ENCODE measurements at regions not wholly inside any gene's neighbourhood (a gene's known extent, or its start where the extent isn't known, plus 50 kb on each side); places are given as distances from the start of the nearest gene placed in this dataset. TPM values are rescaled to one million over a fixed set of nuclear protein-coding genes. Genes with fewer than 3 reads are reported as not detected.

DNA sequence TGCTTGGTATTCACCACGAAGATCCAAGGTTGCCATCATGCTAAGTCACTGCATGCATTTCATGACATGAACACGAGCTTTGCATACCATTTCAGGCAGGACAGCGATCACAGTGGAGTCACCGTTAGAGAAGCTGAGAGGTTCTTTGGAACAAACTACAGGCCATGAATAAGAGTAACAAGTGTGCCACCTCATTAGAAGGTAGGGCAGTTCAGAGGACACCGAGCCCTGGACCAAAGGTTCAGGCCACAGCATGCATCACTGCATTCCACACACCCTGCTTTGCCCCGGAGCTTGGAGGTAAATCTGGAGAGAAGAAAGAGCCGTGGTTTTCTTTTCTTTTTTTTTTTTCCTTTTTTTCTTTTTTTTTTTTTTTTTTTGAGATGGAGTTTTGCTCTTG lies 66.9 kb upstream of the CDH4 start:
- no peaks in the 10 kb centered on the region for H3K4me1 Mint-ChIP-seq
- H3K36me3 Mint-ChIP-seq, result no peaks in the 10 kb centered on the region
- no peaks in the 10 kb centered on the region for H3K9me3 Mint-ChIP-seq (ENCODE audit: low read depth)
- no peaks in the 10 kb centered on the region for H3K27me3 Mint-ChIP-seq
- CTCF ChIA-PET, result no interaction called here
- DNase-seq, result no peak
- H3K27ac Mint-ChIP-seq, result no peak overlapping the region
- no peak overlapping the region for H3K4me3 Mint-ChIP-seq
- ATAC-seq, result no peak

GRCh38 chr20:61185841-61186601 lies 66.0 kb upstream of the CDH4 start:
- CTCF ChIA-PET, result no interaction called here

DNA sequence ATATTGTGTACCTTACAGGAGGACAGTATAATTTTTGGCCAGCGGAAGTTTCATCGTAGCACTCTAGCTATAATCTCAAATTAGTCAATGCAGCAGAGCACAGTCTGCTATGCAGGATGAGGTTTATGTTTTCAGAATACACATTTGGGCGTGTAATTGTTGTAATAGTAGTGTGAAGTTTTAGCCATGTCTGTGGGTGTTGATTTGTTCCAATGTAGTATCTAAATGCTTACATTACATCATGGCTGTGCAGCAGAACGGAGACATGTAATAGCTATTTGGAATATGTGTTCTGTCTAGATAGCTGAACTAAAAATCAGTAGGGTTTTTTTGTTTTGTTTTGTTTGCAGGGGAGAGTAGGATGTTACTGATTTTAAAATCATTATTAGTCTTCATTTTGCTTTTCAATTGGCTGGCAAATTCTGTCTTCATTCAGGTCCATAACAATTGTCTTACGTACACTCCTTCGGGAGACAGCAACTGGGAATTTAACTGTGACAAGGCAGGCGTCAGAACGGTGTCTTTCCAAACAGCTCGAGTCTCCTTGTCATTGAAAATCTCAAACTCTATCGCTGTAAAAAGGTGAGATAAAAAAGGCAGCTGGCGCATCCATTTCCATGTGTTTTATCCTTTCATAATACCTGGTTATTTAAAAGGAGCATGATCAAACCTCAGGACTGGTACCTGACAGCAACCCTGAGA lies 65.1 kb upstream of the CDH4 start:
- no peak overlapping the region for H3K4me3 Mint-ChIP-seq
- CTCF ChIA-PET, result no interaction called here
- H3K27ac Mint-ChIP-seq, result no peak overlapping the region
- H3K27me3 Mint-ChIP-seq, result no peaks in the 10 kb centered on the region
- no peaks in the 10 kb centered on the region for H3K36me3 Mint-ChIP-seq
- DNase-seq (no peak), ATAC-seq (no peak)
- H3K4me1 Mint-ChIP-seq, result no peaks in the 10 kb centered on the region
- no peaks in the 10 kb centered on the region for H3K9me3 Mint-ChIP-seq (ENCODE audit: low read depth)

More at GRCh38 chr20:61185841-61186601, 66.0 kb upstream of the CDH4 start:
- H3K4me1 Mint-ChIP-seq, result no peaks in the 10 kb centered on the region
- no peaks in the 10 kb centered on the region for H3K36me3 Mint-ChIP-seq
- H3K9me3 Mint-ChIP-seq (ENCODE audit: low read depth), result no peaks in the 10 kb centered on the region
- ATAC-seq, result no peak
- H3K27ac Mint-ChIP-seq, result no peak overlapping the region
- H3K27me3 Mint-ChIP-seq, result no peaks in the 10 kb centered on the region
- no peak overlapping the region for H3K4me3 Mint-ChIP-seq
- DNase-seq, result no peak

- CTCF ChIA-PET, result no interaction called here
- H3K36me3 Mint-ChIP-seq, result no peaks in the 10 kb centered on the region
- H3K9me3 Mint-ChIP-seq (ENCODE audit: low read depth), result no peaks in the 10 kb centered on the region
- H3K27me3 Mint-ChIP-seq, result no peaks in the 10 kb centered on the region
- no peak overlapping the region for H3K4me3 Mint-ChIP-seq
- no peak overlapping the region for H3K27ac Mint-ChIP-seq
- no peak for ATAC-seq
- no peaks in the 10 kb centered on the region for H3K4me1 Mint-ChIP-seq
- no peak for DNase-seq
Observed at GRCh38 chr20:61189534-61189933, 62.5 kb upstream of the CDH4 start.

DNA sequence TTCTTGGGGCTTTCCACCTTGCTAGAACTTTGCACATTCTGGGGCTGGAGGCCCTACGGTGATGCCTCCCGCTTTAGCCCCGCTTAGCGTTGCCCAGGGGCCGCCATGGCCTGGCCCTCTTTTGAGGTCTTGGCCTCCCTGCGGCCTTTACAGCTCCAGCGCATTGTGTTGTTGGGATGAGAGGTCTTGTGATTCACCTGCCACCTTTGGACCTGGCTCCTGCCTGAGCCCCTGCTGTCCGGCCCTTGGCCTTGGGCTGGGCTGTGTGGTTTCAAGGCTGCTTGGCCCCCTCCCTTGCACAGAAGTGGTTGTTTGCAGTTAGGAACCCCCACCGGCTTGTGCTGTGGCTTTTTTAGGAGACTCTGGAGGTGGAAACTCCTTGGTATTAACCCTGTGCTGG lies 61.0 kb upstream of the CDH4 start:
- Mint-ChIP-seq H3K9me3 (ENCODE audit: low read depth) (no peaks in the 10 kb centered on the region), H3K4me3 (no peak overlapping the region), H3K27ac (no peak overlapping the region), H3K27me3 (no peaks in the 10 kb centered on the region), H3K4me1 (no peaks in the 10 kb centered on the region), H3K36me3 (no peaks in the 10 kb centered on the region)
- ATAC-seq (no peak), DNase-seq (no peak)
- CTCF ChIA-PET, result no interaction called here

DNA sequence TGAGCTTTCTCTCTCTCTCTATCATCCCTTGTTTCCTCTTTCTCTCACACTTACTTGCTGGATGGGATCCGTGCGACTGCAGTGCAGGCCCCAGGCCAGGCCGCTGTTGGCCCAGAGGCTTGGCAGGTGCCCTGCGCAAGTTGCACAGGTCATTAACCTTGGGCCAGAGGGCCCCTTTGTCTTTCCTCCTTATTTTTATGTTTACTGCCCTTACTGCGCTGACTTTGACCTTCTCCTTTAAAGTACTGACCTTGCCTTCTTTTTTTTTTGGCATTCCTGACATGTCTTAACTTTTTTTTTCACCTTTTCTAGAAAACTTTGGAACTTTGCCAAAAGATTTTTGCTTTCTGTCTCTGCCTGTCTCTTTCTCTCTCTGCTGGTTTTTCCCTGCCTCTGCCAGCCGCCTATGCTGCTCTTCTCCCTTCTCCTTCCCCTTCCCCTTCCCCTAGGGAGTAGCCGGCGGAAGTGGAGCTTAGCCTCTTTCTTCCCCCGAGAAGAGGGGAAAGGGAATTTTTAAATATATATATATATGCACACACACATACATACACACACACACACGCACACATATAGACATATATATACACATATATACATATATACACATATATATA lies 59.6 kb upstream of the CDH4 start:
- no peaks in the 10 kb centered on the region for H3K36me3 Mint-ChIP-seq
- DNase-seq (no peak), ATAC-seq (no peak)
- no peaks in the 10 kb centered on the region for H3K9me3 Mint-ChIP-seq (ENCODE audit: low read depth)
- no peaks in the 10 kb centered on the region for H3K4me1 Mint-ChIP-seq
- H3K4me3 Mint-ChIP-seq, result no peak overlapping the region
- no peaks in the 10 kb centered on the region for H3K27me3 Mint-ChIP-seq
- CTCF ChIA-PET, result no interaction called here
- no peak overlapping the region for H3K27ac Mint-ChIP-seq

DNA sequence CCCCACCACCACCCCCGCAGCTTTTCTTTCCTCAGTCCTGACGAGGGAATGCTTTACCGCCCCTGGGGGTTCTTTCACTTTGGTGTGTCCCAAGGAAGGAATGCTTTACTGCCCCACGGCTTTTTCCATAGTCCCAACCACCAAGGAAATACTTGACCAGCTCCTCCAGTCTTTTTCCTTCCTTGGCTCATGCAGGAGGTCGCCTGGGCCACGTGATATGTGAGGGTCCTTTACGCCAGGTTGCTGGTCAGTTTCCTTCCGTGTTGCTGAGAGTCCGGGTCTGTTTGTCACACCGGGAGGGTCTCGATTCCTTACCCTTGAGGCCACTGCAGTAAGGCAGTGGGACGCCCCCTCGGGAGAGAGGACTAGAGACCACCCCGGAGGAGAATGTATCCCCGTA lies 58.9 kb upstream of the CDH4 start:
- Mint-ChIP-seq H3K36me3 (no peaks in the 10 kb centered on the region), H3K9me3 (ENCODE audit: low read depth) (no peaks in the 10 kb centered on the region), H3K27me3 (no peaks in the 10 kb centered on the region), H3K4me3 (no peak overlapping the region), H3K4me1 (no peaks in the 10 kb centered on the region), H3K27ac (no peak overlapping the region)
- CTCF ChIA-PET, result no interaction called here
- DNase-seq (no peak), ATAC-seq (no peak)

Small RNAs in the stretch of these regions (microRNA-seq; reads per million reads assigned to microRNA genes)
- gene MIR4533, result not detected
- gene MIR548AG2, result not detected
- gene MIR646, result not detected
